HTR-8/SVneo (cell line): ENCODE measurements at regions not wholly inside any gene's neighbourhood (a gene's known extent, or its start where the extent isn't known, plus 50 kb on each side); places are given as distances from the start of the nearest gene placed in this dataset.
"Not testable (repeated sequence)": the region's sequence is repeated elsewhere in the genome, so short reads cannot be mapped to it uniquely, and the experiment has no call there.

Source experiments
- DNase-seq: peaks from one replicate; pipeline ENCODE4 v3.0.0; 2011; ENCODE audit warnings: low spot score, mixed read lengths; ENCODE audit not compliant: insufficient read length
- FAIRE-seq: peaks from 2 replicates; lab custom pipeline; 2011; peaks lifted over from hg19 to GRCh38; lab: Jason Lieb, UNC

GRCh38 chr20:2203436-2203835 lies 92.4 kb upstream of the TGM3 start:
- FAIRE-seq (no peak), DNase-seq (no peak)

DNA sequence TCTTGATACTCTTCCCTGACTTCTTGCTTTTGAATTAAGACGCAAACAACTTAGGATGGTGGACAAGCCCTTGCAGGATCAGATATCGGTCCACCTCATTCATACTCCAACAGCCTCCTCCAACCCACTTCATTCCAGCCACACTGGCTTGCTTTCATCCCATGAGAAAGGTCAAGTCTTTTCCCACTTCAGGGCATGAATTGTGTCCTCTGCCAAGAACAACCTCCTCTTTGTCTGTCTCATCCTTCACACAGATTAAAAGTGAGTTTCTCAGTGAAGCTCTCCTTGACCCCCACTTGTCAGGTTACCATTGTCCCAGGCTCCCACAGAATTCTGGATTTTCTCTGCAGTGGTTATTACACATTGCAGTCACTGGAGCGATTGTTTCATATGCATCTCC lies 91.8 kb upstream of the TGM3 start:
- FAIRE-seq: no peak
- no peak for DNase-seq

DNA sequence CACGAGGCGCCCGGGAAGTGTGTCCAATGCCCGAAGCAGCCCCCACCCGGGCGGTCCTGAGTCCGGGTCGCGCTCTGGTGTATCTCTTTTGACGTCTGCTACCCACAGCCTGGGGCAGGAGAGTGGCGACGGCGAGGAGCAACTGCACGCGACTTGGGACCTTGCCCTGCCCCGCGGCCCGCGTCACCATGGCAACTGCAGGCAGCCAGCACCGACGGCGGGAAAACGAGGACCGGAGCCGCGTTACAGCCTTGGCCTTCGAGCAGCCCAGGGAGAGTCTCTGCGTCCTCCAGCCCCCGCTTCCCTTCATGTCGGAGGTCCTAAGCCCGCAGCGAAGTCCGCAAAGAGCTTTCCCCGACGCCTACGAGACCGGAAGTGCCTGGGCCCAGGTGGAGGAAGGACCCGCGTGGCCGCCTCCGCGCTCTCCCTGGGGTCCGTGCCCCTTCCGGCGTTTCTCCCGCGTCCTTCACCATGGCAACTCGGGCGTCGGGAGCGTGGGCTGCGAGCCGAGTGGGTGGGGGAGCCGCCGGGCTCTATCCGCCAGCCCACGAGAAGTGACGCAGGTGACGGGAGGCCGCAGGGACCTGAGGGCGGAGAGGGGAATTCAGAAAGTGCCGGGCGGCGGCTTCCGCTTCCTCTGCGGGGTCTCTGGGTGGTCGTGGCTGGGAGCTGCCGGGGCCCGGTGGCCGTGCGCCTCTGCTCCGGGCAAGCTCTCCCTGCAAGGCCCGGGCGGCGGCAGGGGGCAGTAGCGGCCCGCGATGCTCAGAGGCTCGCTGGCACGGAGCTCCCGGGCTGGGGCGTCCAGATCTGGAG lies 88.6 kb upstream of the TGM3 start:
- DNase-seq: peak; percentile 80
- FAIRE-seq: no peak

DNA sequence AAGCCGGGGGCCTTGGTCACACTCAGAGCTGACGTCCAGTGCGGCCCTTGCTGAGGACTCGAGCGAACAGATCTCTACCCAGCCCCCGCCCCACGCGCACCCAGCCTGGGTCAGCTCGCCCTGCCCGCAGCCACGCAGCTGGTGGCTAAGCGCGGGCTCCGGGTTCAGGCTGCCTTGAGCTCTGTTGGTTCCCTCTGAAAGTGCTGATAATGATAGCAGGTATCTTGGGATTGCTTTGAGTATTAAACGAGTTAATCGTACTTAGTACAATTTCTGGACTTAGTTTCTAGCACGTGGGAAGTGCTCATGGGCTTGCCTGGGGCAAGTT lies 88.1 kb upstream of the TGM3 start:
- no peak for FAIRE-seq

DNA sequence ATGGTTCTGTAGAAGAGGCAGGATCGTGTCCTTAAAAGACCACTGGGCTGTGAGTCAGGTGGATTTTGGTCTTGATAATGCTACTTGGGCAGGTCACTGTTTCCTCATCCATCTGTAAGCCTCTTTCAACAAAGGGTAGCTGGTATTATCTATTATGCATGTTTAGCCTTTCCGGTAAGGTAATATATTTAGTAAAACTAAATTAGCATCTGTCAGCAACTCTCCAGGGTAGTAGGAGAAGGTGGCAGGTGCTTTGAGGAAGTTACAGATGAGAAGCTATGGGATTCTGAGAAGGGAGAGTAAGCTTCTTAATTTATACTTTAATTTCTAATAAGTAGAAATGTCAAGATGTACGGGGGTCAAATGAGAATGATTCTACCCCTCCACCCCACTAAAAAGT lies 86.9 kb upstream of the TGM3 start:
- no peak for FAIRE-seq
- no peak for DNase-seq

More for the DNA sequence above, 88.1 kb upstream of the TGM3 start:
- DNase-seq: no peak

DNA sequence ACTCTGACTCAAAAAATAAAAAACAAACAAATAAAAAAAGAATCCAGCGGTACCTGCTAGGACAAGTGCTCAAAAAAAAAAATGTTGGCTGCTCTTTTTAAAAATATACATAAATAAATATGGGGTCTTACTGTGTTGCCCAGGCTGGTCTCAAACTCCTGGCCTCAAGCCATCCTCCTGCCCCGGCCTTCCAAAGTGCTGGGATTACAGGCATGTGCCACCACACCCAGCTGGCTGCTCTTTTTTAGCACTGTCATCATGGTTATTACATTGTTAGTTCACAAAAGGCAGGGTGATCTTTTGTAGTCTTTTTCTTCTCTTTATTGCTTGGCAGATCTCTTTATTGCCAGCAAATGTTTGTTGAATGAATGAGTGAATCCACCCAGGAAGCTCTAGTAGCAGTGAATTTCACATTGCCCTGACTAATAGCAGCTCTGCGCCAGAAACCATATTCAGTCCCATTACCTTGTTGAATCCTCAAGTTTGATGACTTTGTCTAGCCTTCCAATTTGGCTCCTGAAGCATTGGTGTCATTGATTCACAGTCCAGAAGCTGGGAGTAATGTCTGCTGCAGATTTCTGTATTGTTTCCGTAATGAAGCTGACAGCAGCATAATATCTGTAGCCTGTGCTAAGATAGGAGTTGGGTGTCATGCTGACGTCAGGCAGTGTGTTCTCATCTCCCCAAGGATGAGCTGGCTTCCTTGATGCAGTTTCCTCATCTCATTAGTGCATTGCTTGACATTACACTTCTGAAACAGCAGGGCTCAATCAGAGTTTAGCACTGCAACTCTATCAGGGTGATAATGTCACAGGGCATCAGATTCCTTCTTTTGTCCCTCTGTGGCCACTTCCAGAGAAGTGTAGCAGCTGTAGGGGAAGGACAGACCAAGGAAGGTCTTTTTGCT lies 84.9 kb upstream of the TGM3 start:
- DNase-seq: peak; percentile 20
- no peak for FAIRE-seq

DNA sequence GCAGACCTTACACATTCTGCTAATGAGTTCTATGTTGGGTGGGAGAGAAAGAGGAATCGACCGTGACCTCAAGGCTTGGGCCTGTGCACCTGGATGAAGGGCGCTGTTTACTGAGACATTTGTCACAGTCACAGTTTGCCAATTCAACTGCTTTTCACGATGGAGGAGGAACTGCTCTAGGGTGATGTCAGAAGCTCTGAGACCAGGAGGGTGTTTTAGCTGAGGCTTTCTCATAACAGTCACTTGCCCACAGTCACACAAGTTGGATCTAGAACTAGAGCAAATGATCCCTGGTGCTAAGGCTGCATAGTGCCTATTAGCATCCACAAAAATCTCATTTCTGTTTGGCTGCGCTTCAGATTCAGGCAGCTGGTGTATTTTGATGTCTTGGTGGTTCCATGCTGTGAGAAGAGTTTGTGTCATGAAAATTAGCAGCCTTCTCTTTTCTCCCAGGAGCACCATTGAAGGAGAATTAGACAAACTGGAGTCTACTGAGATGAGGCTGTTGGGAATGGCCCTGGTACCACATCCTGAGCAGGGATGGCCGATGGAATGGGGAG lies 83.3 kb upstream of the TGM3 start:
- FAIRE-seq (no peak), DNase-seq (no peak)

- DNase-seq (no peak), FAIRE-seq (no peak)
Observed at GRCh38 chr20:2213401-2213800, 82.4 kb upstream of the TGM3 start.

GRCh38 chr20:2217857-2218539 lies 77.8 kb upstream of the TGM3 start:
- FAIRE-seq (no peak), DNase-seq (no peak)

- FAIRE-seq: no peak
- DNase-seq: no peak
Observed at GRCh38 chr20:2219481-2220006, 76.3 kb upstream of the TGM3 start.

DNA sequence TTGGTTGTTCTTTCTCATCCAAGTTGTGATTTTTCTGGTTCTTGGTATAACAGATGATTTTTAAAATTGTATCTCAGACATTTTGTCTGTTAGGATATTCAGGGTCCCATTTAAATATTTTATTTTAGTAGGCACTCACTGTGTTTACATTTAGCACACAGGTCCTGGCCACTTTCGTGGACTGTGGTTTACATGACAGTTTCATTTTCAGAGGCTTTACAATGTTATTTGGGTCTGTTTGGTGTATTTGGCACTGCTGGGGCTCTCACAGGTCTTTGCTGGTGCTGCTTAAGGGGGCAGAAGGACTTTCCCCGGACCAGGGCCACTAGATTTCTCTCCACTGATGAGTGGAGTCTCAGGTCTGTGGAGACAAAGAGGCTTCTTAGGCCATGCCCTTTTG lies 75.5 kb upstream of the TGM3 start:
- DNase-seq: no peak
- no peak for FAIRE-seq

DNA sequence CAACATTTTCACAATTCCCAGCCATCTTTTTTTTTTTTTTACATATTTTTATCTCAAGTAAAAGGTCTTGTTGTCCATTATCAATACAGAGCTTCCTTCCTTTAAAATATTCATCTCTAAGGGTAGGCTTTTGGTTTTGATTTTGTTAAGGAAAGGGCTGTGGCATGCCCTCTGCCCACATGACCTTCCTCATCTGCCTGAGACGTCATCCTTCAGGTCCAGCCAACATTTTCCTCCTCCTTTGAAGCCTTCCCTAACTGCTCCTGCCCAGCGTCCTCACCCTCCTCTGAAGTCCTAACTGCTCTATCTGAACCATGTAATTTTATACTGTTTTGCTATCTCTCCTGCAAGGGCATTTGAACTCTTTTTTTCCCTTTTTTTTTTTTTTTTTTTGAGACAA lies 73.9 kb upstream of the TGM3 start:
- DNase-seq (no peak), FAIRE-seq (no peak)

- DNase-seq (no peak), FAIRE-seq (no peak)
Observed at GRCh38 chr20:2223558-2224367, 72.0 kb upstream of the TGM3 start.

DNA sequence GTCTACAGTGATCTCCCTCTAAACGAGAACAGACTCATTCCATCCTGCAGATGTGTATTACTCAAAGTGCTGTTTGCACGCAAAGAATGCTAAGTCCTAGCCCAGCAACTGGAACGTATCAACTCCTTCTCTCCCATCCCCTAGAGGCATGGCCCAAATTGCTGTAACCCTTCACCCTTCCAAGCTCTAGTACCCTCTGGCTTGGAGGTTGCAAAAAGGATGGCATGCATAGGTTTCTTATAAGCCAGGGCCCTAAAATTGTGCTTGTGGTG lies 71.5 kb upstream of the TGM3 start:
- DNase-seq: no peak
- no peak for FAIRE-seq

GRCh38 chr20:2227285-2227684 lies 68.5 kb upstream of the TGM3 start:
- not testable (repeated sequence) for FAIRE-seq, DNase-seq

DNA sequence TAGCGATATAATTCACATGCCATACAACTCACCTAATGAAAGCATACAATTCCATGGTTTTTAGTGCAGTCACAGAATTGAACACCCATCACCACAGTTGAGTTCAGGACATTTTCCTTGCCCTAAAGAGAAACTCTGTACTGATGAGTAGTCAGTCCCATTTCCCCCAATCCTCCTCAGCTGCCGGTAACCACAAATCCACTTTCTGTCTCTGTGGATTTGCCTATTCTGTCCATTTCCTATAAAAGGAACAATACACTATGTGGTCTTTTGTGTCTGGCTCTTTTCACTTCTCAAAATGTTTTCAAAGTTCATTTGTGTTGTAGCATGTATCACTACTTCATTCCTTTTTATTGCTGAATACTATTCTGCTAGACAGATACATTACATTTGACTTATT lies 67.9 kb upstream of the TGM3 start:
- no peak for FAIRE-seq
- no peak for DNase-seq

DNA sequence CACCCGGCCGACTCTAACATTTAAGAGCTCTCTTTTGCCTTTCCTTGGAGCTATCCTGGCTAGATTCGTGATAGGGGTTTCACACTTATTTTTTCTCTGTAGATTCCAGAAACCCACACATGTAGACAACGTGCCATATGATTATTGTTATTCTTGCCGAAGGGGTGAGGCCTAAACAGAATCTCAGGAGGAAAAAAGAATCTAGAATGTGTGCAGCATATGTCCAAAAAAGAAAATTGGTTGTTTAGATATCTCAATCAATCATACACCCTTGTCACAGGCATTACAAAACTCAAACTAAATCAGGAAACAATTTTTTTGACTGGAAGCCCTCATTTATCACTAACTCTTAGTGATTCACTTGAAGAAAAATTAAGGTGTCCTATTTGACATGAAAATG lies 66.9 kb upstream of the TGM3 start:
- FAIRE-seq: no peak
- DNase-seq: no peak

DNA sequence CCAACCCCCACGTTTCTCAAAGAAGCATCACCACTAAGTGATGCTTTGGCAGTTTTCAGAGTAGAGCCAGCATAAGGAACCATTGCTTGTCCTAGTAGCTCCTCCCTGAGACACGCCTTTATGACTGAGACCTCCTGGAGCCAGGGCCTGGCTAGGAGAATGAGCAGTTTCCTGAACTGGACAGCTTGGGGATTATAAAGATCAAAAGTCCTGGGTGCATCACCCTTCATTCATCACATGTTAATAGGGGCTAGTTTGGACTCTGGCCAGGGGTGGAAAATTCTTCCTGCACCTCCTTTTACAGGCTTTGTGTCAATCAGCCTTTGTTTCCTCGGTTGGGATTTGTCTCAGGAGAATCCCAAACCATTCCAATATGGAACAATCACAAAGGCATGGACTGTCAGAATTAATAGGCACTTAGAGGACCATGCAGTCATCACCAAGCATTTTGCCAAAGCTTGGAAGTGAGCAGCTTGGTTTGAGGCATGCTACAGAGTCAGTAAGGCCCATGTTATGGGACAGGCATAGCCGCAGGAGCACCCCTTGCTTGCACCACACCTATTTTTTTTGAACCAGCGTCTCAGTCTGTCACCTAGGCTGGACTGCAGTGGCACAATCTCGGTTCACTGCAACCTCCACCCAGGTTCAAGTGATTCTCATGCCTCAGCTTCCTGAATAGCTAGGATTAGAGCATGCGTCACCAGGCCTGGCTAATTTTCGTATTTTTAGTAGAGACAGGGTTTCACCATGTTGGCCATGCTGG lies 64.9 kb upstream of the TGM3 start:
- FAIRE-seq (no peak), DNase-seq (no peak)

DNA sequence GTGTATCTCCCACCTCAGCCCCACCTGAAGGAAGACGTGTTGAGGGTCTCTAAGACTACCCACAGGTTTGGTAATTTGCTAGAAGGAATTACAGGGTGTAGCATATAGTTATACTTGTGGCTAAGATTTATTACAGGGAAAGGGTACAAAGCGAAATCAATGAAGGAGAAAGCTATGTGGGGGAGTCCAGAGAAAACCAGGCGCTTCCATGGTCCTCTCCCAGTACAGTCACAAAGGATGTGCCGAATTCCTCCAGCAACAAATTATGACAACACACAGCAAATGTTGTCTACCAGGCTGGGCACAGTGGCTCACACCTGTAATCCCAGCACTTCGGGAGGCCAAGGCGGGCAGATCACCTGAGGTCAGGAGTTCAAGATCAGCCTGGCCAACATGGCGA lies 64.1 kb upstream of the TGM3 start:
- FAIRE-seq: no peak
- DNase-seq: no peak
